Common myeloid progenitor, CD34-positive (primary cell): ENCODE measurements at regions not wholly inside any gene's neighbourhood (a gene's known extent, or its start where the extent isn't known, plus 50 kb on each side); places are given as distances from the start of the nearest gene placed in this dataset.

Source experiments
- CTCF ChIA-PET: fragments of 350-600 bp; sonication (Branson Sonifier 250); formaldehyde crosslinking; loops from one replicate; lab custom pipeline; 2021; ENCODE audit warnings: antibody characterized with exemption; lab: Charles Lee
- POLR2A ChIA-PET: fragments of 350-600 bp; sonication (Branson Sonifier 250); formaldehyde crosslinking; loops from one replicate; lab custom pipeline; 2021; ENCODE audit warnings: antibody characterized with exemption; lab: Charles Lee
- DNase-seq, 3 donors: peaks; one replicate each; pipeline versions ENCODE4 v3.0.0 to v3.0.0-alpha.2; 2013
- H3K27ac ChIP-seq, 2 experiments: 1 replicate in 1 of 2; 2 replicates in 1 of 2; pipeline ENCODE4 v1.7.0; 2013; ENCODE audit warnings: inconsistent platforms in 2 of 2, low read length in 2 of 2, mild to moderate bottlenecking in 2 of 2, low read depth in 1 of 2, moderate library complexity in 1 of 2; ENCODE audit not compliant: severe bottlenecking in 2 of 2, insufficient read depth in 1 of 2, poor library complexity in 1 of 2
- H3K27me3 ChIP-seq, 5 experiments: replicated peaks in 2 of 5; 1 replicate in 3 of 5; 2 replicates in 2 of 5; pipeline versions ENCODE4 v1.6.1 to v1.7.0; 2013; ENCODE audit warnings: low read length in 4 of 5, mild to moderate bottlenecking in 2 of 5, moderate library complexity in 2 of 5, inconsistent platforms in 1 of 5; ENCODE audit not compliant: insufficient read depth in 5 of 5, control insufficient read depth in 4 of 5
- H3K36me3 ChIP-seq, 4 experiments: 1 replicate in 2 of 4; 2 replicates in 2 of 4; pipeline versions ENCODE4 v1.6.1 to v1.7.0; 2013; ENCODE audit warnings: low read length in 3 of 4, control low read depth in 1 of 4, mild to moderate bottlenecking in 1 of 4; ENCODE audit not compliant: control insufficient read depth in 4 of 4, insufficient read depth in 4 of 4
- H3K4me1 ChIP-seq, 4 experiments: 1 replicate in 3 of 4; 2 replicates in 1 of 4; pipeline versions ENCODE4 v1.6.1 to v1.7.1; 2013; ENCODE audit warnings: low read length in 3 of 4, mild to moderate bottlenecking in 3 of 4, control low read depth in 1 of 4, inconsistent platforms in 1 of 4, moderate library complexity in 1 of 4; ENCODE audit not compliant: control insufficient read depth in 4 of 4, insufficient read depth in 4 of 4; ENCODE audit errors: control extremely low read depth in 1 of 4
- H3K4me3 ChIP-seq, 7 experiments: 1 replicate in 4 of 7; 2 replicates in 3 of 7; pipeline versions ENCODE4 v1.5.1 to v1.7.0; 2013; ENCODE audit warnings: mild to moderate bottlenecking in 7 of 7, low read length in 6 of 7, moderate library complexity in 6 of 7, inconsistent platforms in 2 of 7, low read depth in 2 of 7, control low read depth in 1 of 7; ENCODE audit not compliant: insufficient read depth in 4 of 7, control insufficient read depth in 1 of 7; ENCODE audit errors: extremely low read depth in 1 of 7
- H3K9me3 ChIP-seq, 5 experiments: 1 replicate in 4 of 5; 2 replicates in 1 of 5; pipeline versions ENCODE4 v1.6.1 to v1.7.1; 2013; ENCODE audit warnings: low read length in 4 of 5, mild to moderate bottlenecking in 2 of 5, inconsistent platforms in 1 of 5, low read depth in 1 of 5, moderate library complexity in 1 of 5; ENCODE audit not compliant: control insufficient read depth in 4 of 5, insufficient read depth in 2 of 5; ENCODE audit errors: control extremely low read depth in 1 of 5
- WGBS: methylation state at CpG from one replicate; pipeline ENCODE4 v1.1.5; 2013; ENCODE audit not compliant: insufficient coverage; 5-methylcytosine and 5-hydroxymethylcytosine counted together

DNA sequence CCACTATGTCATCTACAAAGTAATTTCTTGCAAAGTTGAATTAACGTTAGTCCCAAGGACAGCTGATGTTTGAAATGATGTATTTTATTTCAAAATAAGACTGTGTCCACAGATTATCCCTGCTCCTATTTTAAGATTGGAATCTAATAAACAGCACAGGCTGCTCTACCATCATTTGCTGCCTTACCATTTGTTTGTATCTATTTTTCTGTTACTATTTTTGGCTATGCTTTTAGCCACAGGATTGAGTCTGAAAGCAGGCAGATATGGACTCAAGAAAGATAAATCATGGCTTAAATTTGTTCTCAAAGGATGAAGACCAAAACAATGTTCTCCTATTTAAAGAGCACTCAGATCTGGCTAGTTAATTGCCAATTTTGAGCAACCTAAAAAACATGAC lies 105.3 kb downstream of the RGS2 start:
- Histone ChIP-seq H3K9me3 (no peaks in the 10 kb centered on the region), H3K4me3 (no peak overlapping the region), H3K4me1 (peaks cover 0 to 7% (median 0%) of the 10 kb centered on the region in 4 experiments), H3K36me3 (no peaks in the 10 kb centered on the region), H3K27me3 (no peaks in the 10 kb centered on the region), H3K27ac (no peak overlapping the region)
- ChIA-PET POLR2A (no interaction called here), CTCF (no interaction called here)
- WGBS: no CpG with 5 or more reads among the region's 1 CpG
- DNase-seq: no peak

DNA sequence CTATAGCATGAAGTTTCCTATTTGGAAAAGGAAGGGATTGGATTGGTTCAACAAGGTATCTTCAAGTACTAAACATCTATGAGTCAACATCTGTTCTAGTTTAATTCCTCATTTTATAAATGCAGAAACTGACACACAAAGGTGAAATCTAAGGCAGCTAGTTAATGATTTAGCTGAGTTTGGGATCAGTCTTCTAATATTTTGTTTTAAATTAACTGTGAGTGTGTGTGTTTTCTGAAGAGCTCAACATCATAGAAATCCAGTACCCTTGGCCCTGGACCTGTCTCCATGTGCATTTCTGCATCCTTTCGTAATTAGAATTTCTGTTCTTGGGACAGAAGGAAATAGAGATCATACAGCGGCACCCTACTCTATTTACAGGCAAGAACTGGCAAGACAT lies 105.9 kb downstream of the RGS2 start:
- no peaks in the 10 kb centered on the region for H3K27me3 ChIP-seq
- H3K4me3 ChIP-seq: no peak overlapping the region
- POLR2A ChIA-PET: no interaction called here
- no peak for DNase-seq
- no peaks in the 10 kb centered on the region for H3K36me3 ChIP-seq
- H3K4me1 ChIP-seq: peaks cover 0 to 7% (median 0%) of the 10 kb centered on the region in 4 experiments
- no peaks in the 10 kb centered on the region for H3K9me3 ChIP-seq
- CTCF ChIA-PET: no interaction called here
- WGBS: 100% methylated on average over 2 of the region's 2 CpGs
- H3K27ac ChIP-seq: no peak overlapping the region

DNA sequence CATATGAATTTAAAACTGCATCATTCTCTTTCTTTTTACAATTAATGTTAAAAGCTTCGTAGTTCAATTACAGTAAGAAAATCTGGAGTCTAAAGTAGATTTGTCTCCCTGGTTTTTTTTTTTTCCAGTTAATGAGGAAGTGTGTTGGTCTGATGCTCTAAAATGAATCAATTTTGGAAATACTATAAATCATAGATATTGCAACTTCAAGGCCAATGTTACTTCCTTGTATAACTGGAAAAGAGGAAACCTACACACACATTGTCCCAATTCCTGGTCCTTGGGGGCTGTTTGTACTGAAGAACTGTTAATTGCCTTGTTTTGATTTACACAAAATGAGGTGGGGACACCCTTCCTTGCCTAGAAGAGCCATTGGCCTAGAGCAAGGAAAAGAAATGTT lies 107.2 kb downstream of the RGS2 start:
- no CpG with 5 or more reads among the region's 1 CpG for WGBS
- H3K36me3 ChIP-seq: no peaks in the 10 kb centered on the region
- H3K27me3 ChIP-seq: no peaks in the 10 kb centered on the region
- no peak for DNase-seq
- no peak overlapping the region for H3K4me3 ChIP-seq
- POLR2A ChIA-PET: no interaction called here
- H3K4me1 ChIP-seq: no peaks in the 10 kb centered on the region
- CTCF ChIA-PET: no interaction called here
- no peaks in the 10 kb centered on the region for H3K9me3 ChIP-seq
- no peak overlapping the region for H3K27ac ChIP-seq

DNA sequence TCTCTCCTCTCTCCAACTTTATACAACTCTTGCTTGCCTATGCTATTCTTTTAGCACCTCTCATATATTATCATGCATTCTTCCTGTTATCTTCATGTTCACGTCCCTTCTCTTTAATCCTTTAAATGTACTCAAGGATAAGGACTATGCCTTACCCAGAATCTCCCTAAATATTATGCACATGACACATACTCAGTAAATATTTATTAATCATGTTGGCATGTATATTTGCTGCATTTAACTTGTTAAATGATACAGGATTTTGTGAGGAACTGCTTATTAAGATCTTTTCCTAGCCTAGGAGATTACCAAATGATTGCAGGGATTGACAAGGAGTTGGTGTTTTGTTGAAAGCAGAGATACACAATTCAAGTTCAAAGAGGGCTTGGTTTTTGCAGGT lies 109.4 kb downstream of the RGS2 start:
- Histone ChIP-seq H3K36me3 (no peaks in the 10 kb centered on the region), H3K4me3 (no peak overlapping the region), H3K27me3 (no peaks in the 10 kb centered on the region), H3K27ac (no peak overlapping the region), H3K4me1 (no peaks in the 10 kb centered on the region), H3K9me3 (no peaks in the 10 kb centered on the region)
- CTCF ChIA-PET: interaction anchor here (1.1 kb wide), 1 partner anchor 111 kb away, joined by 3 read pairs; no protein-coding TSS in a partner anchor
- POLR2A ChIA-PET: no interaction called here
- no peak for DNase-seq
- no CpG with 5 or more reads among the region's 1 CpG for WGBS

DNA sequence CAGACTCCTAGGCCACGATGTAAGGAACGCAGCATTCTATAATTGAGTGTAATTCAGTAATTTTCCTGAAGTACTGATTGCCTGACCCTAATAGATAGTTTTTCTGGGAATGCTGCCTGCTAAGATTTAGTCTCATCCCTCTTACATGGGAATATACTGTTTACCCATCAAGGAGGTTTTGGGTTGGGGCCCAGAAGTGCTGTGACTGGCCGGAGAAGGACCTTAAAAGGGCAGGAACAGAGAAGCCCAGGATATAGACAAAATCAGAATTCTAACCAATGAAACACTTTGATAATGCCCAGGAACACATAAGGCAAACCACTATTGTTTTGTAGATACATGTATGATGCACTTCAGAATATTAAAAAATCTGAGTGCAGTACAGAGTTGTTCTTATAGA lies 111.6 kb downstream of the RGS2 start:
- ChIA-PET POLR2A (no interaction called here), CTCF (no interaction called here)
- no peak overlapping the region for H3K27ac ChIP-seq
- no peaks in the 10 kb centered on the region for H3K4me1 ChIP-seq
- no peak for DNase-seq
- no peak overlapping the region for H3K4me3 ChIP-seq
- no peaks in the 10 kb centered on the region for H3K27me3 ChIP-seq
- H3K9me3 ChIP-seq: no peaks in the 10 kb centered on the region
- no CpG with 5 or more reads among the region's 3 CpGs for WGBS
- H3K36me3 ChIP-seq: no peaks in the 10 kb centered on the region

DNA sequence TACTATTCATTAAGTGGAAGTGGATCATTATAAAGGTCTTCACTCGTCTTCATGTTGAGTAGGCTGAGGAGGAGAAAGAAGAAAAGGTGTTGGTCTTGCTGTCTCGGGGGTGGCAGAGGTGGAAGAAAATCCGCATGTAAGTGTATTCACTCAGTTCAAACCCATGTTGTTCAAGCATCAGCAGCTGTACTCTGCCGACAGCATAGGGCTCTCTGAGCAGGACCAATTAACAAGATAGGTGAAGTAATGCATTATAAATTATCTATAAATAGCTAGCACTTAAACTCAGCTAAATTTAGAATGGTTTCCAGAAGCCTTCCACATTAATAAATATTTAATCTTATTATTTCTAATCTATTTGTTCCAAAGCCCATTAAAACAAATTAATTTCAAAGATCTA lies 116.8 kb downstream of the RGS2 start:
- Histone ChIP-seq H3K27me3 (no peaks in the 10 kb centered on the region), H3K9me3 (no peaks in the 10 kb centered on the region), H3K4me3 (no peak overlapping the region), H3K4me1 (no peaks in the 10 kb centered on the region), H3K36me3 (no peaks in the 10 kb centered on the region), H3K27ac (no peak overlapping the region)
- 92% methylated on average over 2 of the region's 4 CpGs for WGBS
- POLR2A ChIA-PET: interaction anchor here (0.5 kb wide), 1 partner anchor 137 kb away, joined by 3 read pairs; no protein-coding TSS in a partner anchor
- CTCF ChIA-PET: no interaction called here
- no peak for DNase-seq

DNA sequence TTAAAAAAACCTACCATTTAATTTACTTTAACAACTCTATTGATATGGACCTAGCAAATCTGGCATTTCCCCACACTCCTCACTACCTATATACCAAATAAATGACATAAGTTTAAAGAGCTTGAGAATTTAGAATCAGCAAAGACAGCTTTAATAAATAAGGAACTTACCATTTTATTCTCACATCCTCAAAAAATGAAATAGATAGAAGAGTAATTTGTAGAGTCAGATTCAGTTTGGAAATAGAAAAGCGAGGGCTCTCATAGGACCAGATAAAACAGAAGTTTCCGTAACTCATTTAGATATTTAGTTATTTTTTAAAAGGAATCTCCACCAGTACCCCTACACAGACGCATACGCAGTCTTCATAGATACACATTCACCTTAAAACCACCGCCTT lies 117.9 kb downstream of the RGS2 start:
- POLR2A ChIA-PET: no interaction called here
- CTCF ChIA-PET: no interaction called here
- no CpG with 5 or more reads among the region's 5 CpGs for WGBS
- H3K36me3 ChIP-seq: no peaks in the 10 kb centered on the region
- H3K27me3 ChIP-seq: no peaks in the 10 kb centered on the region
- no peak overlapping the region for H3K4me3 ChIP-seq
- DNase-seq: no peak
- no peaks in the 10 kb centered on the region for H3K9me3 ChIP-seq
- no peak overlapping the region for H3K27ac ChIP-seq
- H3K4me1 ChIP-seq: no peaks in the 10 kb centered on the region
